ENCODE measurements at regions not wholly inside any gene's neighbourhood (a gene's known extent, or its start where the extent isn't known, plus 50 kb on each side); places are given as distances from the start of the nearest gene placed in this dataset.

- ChIA-PET CTCF (ENCODE audit: low intra/inter-chr PET ratio) (no interaction called here), POLR2A (interaction anchor here (0.8 to 1.9 kb wide), 2 partner anchors 8 to 10 kb away, joined by 3 to 5 read pairs; no protein-coding TSS in a partner anchor)
- TF ChIP-seq HMGXB4 (CRISPR knock-in tag; IDR thresholded peaks at IDR 0.05) (no peak), SLC30A9 (CRISPR knock-in tag; IDR thresholded peaks at IDR 0.05) (no peak), HNRNPL (IDR thresholded peaks at IDR 0.05; ENCODE audit: low read depth, low read length) (no peak), ZNF561 (CRISPR knock-in tag; conservative IDR thresholded peaks at IDR 0.05) (no peak), ZNF75A (CRISPR knock-in tag; IDR thresholded peaks at IDR 0.05) (no peak), MTF1 (CRISPR knock-in tag; IDR thresholded peaks at IDR 0.05; ENCODE audit: borderline replicate concordance) (no peak), MXD1 (CRISPR knock-in tag; IDR thresholded peaks at IDR 0.05; ENCODE audit: borderline replicate concordance, poor library complexity, severe bottlenecking) (no peak), PYGO2 (tag; IDR thresholded peaks at IDR 0.05) (no peak), NFATC3 (IDR thresholded peaks at IDR 0.05) (no peak), NR3C1 (CRISPR knock-in tag; IDR thresholded peaks at IDR 0.05) (no peak), MBD1 (CRISPR knock-in tag; IDR thresholded peaks at IDR 0.05) (no peak), ZNF589 (CRISPR knock-in tag; IDR thresholded peaks at IDR 0.05; ENCODE audit: low read depth) (no peak), ZNF224 (CRISPR knock-in tag; IDR thresholded peaks at IDR 0.05) (no peak), ZNF740 (CRISPR knock-in tag; IDR thresholded peaks at IDR 0.05) (no peak), ZNF740 (tag; IDR thresholded peaks at IDR 0.05) (no peak), GABPA (tag; conservative IDR thresholded peaks at IDR 0.05; ENCODE audit: low read depth) (no peak)
- intact Hi-C loops (cut with micrococcal nuclease): no loop called here
- Histone ChIP-seq H3K27me3 (ENCODE audit: control insufficient read depth in 2 of 2, insufficient read depth in 2 of 2, low read length in 2 of 2) (no peaks in the 10 kb centered on the region), H3K4me3 (no peak overlapping the region), H4K20me1 (replicated peaks; ENCODE audit: control insufficient read depth, insufficient read depth, low read length) (no peaks in the 10 kb centered on the region), H2AFZ (ENCODE audit: low read depth, low read length) (no peak overlapping the region), H3K4me1 (replicated peaks in 1 of 2; ENCODE audit: control insufficient read depth in 2 of 2, insufficient read depth in 2 of 2, low read length in 2 of 2) (no peaks in the 10 kb centered on the region), H3K27ac (ENCODE audit: extremely low read depth, low read depth, low read length) (no peak overlapping the region), H3K79me2 (ENCODE audit: control insufficient read depth, insufficient read depth, low read length) (no peaks in the 10 kb centered on the region), H3K9me3 (replicated peaks; ENCODE audit: control insufficient read depth, insufficient read depth, low read depth, low read length) (no peaks in the 10 kb centered on the region), H3K9ac (ENCODE audit: insufficient read depth in 1 of 2, low read depth in 2 of 2, low read length in 2 of 2) (no peak overlapping the region), H3K9me1 (ENCODE audit: control insufficient read depth, insufficient read depth, low read length) (no peaks in the 10 kb centered on the region), H3K36me3 (ENCODE audit: control insufficient read depth, insufficient read depth, low read length) (no peaks in the 10 kb centered on the region), H3K4me2 (ENCODE audit: insufficient read depth, low read length) (no peak overlapping the region)
- no peak for FAIRE-seq
- DNase-seq (ENCODE audit: extremely low read depth in 1 of 4, low spot score in 3 of 4): no peak
- ATAC-seq: no peak
- in situ Hi-C loops (cut with MboI): no loop called here
- WGBS (ENCODE audit: insufficient coverage, low coverage, missing lambda C conversion rate): 0% methylated on average over 3 of the region's 3 CpGs
- no TSS peak for BruUV-seq (replicated peaks)
Observed at GRCh38 chr4:112894480-112894879, 155.0 kb upstream of the ANK2 start.
